VCaP (cell line): ENCODE measurements at regions not wholly inside any gene's neighbourhood (a gene's known extent, or its start where the extent isn't known, plus 50 kb on each side); places are given as distances from the start of the nearest gene placed in this dataset.

Source experiments
- H3K27ac ChIP-seq: fragments of 450-650 bp; 2 replicates; pipeline ENCODE4 v1.5.1; 2017
- CTCF ChIP-seq: fragments of 450-650 bp; conservative IDR thresholded peaks from 2 replicates; pipeline ENCODE4 v1.5.1; 2017; ENCODE audit warnings: mild to moderate bottlenecking, moderate library complexity

GRCh38 chr14:21921453-21921852 is 247.8 kb upstream of the OR4E1 start:
- no peak for TF ChIP-seq CTCF
- no peak overlapping the region for H3K27ac ChIP-seq

- peak; percentile 92 for TF ChIP-seq CTCF
- no peak overlapping the region for H3K27ac ChIP-seq
Observed at GRCh38 chr14:21917699-21918436, 244.2 kb upstream of the OR4E1 start.

- no peak for TF ChIP-seq CTCF
- peak overlapping the region; percentile 68 for H3K27ac ChIP-seq
Observed at GRCh38 chr14:21915826-21916225, 242.2 kb upstream of the OR4E1 start.

GRCh38 chr14:21913759-21914158 is 240.1 kb upstream of the OR4E1 start:
- H3K27ac ChIP-seq, result no peak overlapping the region
- TF ChIP-seq CTCF, result peak; percentile 43

- no peak overlapping the region for H3K27ac ChIP-seq
- TF ChIP-seq CTCF, result no peak
Observed at GRCh38 chr14:21912367-21912766, 238.7 kb upstream of the OR4E1 start.

GRCh38 chr14:21911877-21912276 is 238.3 kb upstream of the OR4E1 start:
- no peak for TF ChIP-seq CTCF
- H3K27ac ChIP-seq, result no peak overlapping the region

GRCh38 chr14:21910260-21910659 is 236.6 kb upstream of the OR4E1 start:
- no peak overlapping the region for H3K27ac ChIP-seq
- no peak for TF ChIP-seq CTCF
